ENCODE measurements at regions not wholly inside any gene's neighbourhood (a gene's known extent, or its start where the extent isn't known, plus 50 kb on each side); places are given as distances from the start of the nearest gene placed in this dataset.

GRCh38 chr12:128056136-128056801, 210.7 kb upstream of the TMEM132C start:
- TF ChIP-seq CTCF (IDR thresholded peaks at IDR 0.05) = no peak
- no peak for TF ChIP-seq POLR2A (IDR thresholded peaks at IDR 0.05)
